HepG2 (cell line): ENCODE measurements at regions not wholly inside any gene's neighbourhood (a gene's known extent, or its start where the extent isn't known, plus 50 kb on each side); places are given as distances from the start of the nearest gene placed in this dataset.

Source experiments
- ATAC-seq: fragments of 200-7000 bp; cut with Tn5 transposase; 3 replicates; pipeline ENCODE4 v1.9.1; 2020; ENCODE audit warnings: mild to moderate bottlenecking, moderate library complexity
- BruUV-seq: library from RNA; stranded (reverse); fragments of 400-500 nt; replicated peaks from 2 replicates; lab custom pipeline; 2021; lab: Mats Ljungman, UMichigan
- CTCF ChIA-PET: fragments of 300-600 bp; formaldehyde crosslinking; extraction: SDS; loops from one replicate; lab custom pipeline; 2021; ENCODE audit warnings: low total read pairs, inconsistent platforms, low intra/inter-chr PET ratio; lab: Yijun Ruan, JAX
- POLR2A ChIA-PET: fragments of 350-600 bp; sonication (Branson Sonifier 250); formaldehyde crosslinking; loops from one replicate; lab custom pipeline; 2020; ENCODE audit warnings: antibody characterized with exemption, inconsistent platforms; lab: Yijun Ruan, JAX
- DNase-seq: peaks from one replicate; pipeline ENCODE4 v3.0.0-alpha.2; 2015; ENCODE audit warnings: low spot score
- FAIRE-seq: peaks from 3 replicates; lab custom pipeline; 2011; peaks lifted over from hg19 to GRCh38; lab: Jason Lieb, UNC
- H2AFZ ChIP-seq: one replicate; pipeline ENCODE4 v1.6.1; 2011; ENCODE audit warnings: low read length, inconsistent platforms
- H3K27ac ChIP-seq: fragments of 300-600 bp; 3 replicates; pipeline ENCODE4 v1.8.0; 2011; ENCODE audit warnings: mixed run types, mild to moderate bottlenecking, mixed read lengths, low read length, inconsistent platforms; ENCODE audit not compliant: insufficient read depth; ENCODE audit errors: extremely low read length
- H3K27me3 ChIP-seq, 2 experiments: fragments of 200-600 bp in 1 of 2; 2 replicates in 1 of 2; 3 replicates in 1 of 2; pipeline versions ENCODE4 v1.6.0 to v1.8.0; 2011; ENCODE audit warnings: low read length in 2 of 2, mild to moderate bottlenecking in 2 of 2, moderate library complexity in 2 of 2, inconsistent platforms in 1 of 2; ENCODE audit not compliant: insufficient read depth in 2 of 2, control insufficient read depth in 1 of 2
- H3K36me3 ChIP-seq, 2 experiments: fragments of 200-600 bp in 1 of 2; replicated peaks in 1 of 2; 2 replicates in 1 of 2; 3 replicates in 1 of 2; pipeline versions ENCODE4 v1.5.1 to v1.8.0; 2011; ENCODE audit warnings: low read length in 2 of 2, inconsistent platforms in 1 of 2; ENCODE audit not compliant: insufficient read depth in 2 of 2, control insufficient read depth in 1 of 2
- H3K4me1 ChIP-seq: 2 replicates; pipeline ENCODE4 v1.5.1; 2012; ENCODE audit warnings: low read length, inconsistent platforms; ENCODE audit not compliant: insufficient read depth
- H3K4me2 ChIP-seq: 2 replicates; pipeline ENCODE4 v1.6.0; 2011; ENCODE audit warnings: low read depth, low read length, inconsistent platforms
- H3K4me3 ChIP-seq, 3 experiments: fragments of 200-600 bp in 1 of 3; sonication (generic), shearing (Covaris generic) in 1 of 3; replicated peaks in 1 of 3; 2 replicates each; pipeline ENCODE4 v1.5.1; 2011 to 2016; ENCODE audit warnings: low read length in 3 of 3, inconsistent platforms in 2 of 3, low read depth in 2 of 3, mild to moderate bottlenecking in 2 of 3, control low read depth in 1 of 3, mixed read lengths in 1 of 3; ENCODE audit not compliant: insufficient read depth in 1 of 3
- H3K79me2 ChIP-seq: one replicate; pipeline ENCODE4 v1.6.1; 2011; ENCODE audit warnings: low read length, inconsistent platforms; ENCODE audit not compliant: insufficient read depth
- H3K9ac ChIP-seq: 2 replicates; pipeline ENCODE4 v1.6.0; 2011; ENCODE audit warnings: mild to moderate bottlenecking, low read depth, low read length, inconsistent platforms; ENCODE audit not compliant: insufficient read depth
- H3K9me3 ChIP-seq: 2 replicates; pipeline ENCODE4 v1.5.1; 2012; ENCODE audit warnings: mild to moderate bottlenecking, low read length
- H4K20me1 ChIP-seq: 2 replicates; pipeline ENCODE4 v1.6.0; 2011; ENCODE audit warnings: inconsistent platforms, mild to moderate bottlenecking, low read length, moderate library complexity; ENCODE audit not compliant: insufficient read depth
- ATF4 ChIP-seq, 2 experiments: fragments of 450-650 bp in 1 of 2; sonication (generic) in 1 of 2; formaldehyde crosslinking; IDR thresholded peaks; 2 replicates each; pipeline versions ENCODE4 v1.5.0 to v1.8.0; 2020 to 2022; ENCODE audit warnings: mild to moderate bottlenecking in 1 of 2, missing genetic modification reagents in 1 of 2
- BRCA1 ChIP-seq: sonication (generic); formaldehyde crosslinking; IDR thresholded peaks from 2 replicates; pipeline ENCODE4 v1.4.0; 2020; ENCODE audit warnings: missing genetic modification reagents
- FIP1L1 ChIP-seq: fragments of 200-400 bp; formaldehyde crosslinking; IDR thresholded peaks from 2 replicates; pipeline ENCODE4 v1.6.1; 2018; ENCODE audit warnings: low read depth, mild to moderate bottlenecking, low read length, moderate library complexity, borderline replicate concordance; ENCODE audit not compliant: insufficient read depth
- FUBP1 ChIP-seq: sonication (generic); formaldehyde crosslinking; IDR thresholded peaks from 2 replicates; pipeline ENCODE4 v1.5.1; 2020; ENCODE audit warnings: missing genetic modification reagents, mild to moderate bottlenecking, borderline replicate concordance
- HINFP ChIP-seq: sonication (generic); formaldehyde crosslinking; IDR thresholded peaks from 2 replicates; pipeline ENCODE4 v1.4.0; 2020; ENCODE audit warnings: low read depth, mild to moderate bottlenecking, missing genetic modification reagents
- HNRNPH1 ChIP-seq: fragments of 200-400 bp; formaldehyde crosslinking; optimal IDR thresholded peaks from 2 replicates; pipeline ENCODE3; 2017; ENCODE audit warnings: mild to moderate bottlenecking, low read depth, low read length
- KLF6 ChIP-seq: IDR thresholded peaks from 2 replicates; pipeline ENCODE4 v1.8.0; 2016; ENCODE audit warnings: missing biosample characterization, missing genetic modification reagents
- NR2C2 ChIP-seq: sonication (generic); formaldehyde crosslinking; IDR thresholded peaks from 2 replicates; pipeline ENCODE4 v1.4.0; 2020; ENCODE audit warnings: missing genetic modification reagents, mild to moderate bottlenecking, moderate library complexity, borderline replicate concordance
- PPARG ChIP-seq: conservative IDR thresholded peaks from 2 replicates; pipeline ENCODE4 v1.6.1; 2016; ENCODE audit warnings: missing biosample characterization, missing genetic modification reagents
- SMARCE1 ChIP-seq: fragments of 450-650 bp; IDR thresholded peaks from 2 replicates; pipeline ENCODE4 v1.6.1; 2017; ENCODE audit warnings: borderline replicate concordance
- SNRNP70 ChIP-seq: fragments of 200-400 bp; formaldehyde crosslinking; IDR thresholded peaks from 2 replicates; pipeline ENCODE4 v1.6.1; 2017; ENCODE audit warnings: mild to moderate bottlenecking, low read depth, low read length, moderate library complexity
- SOX13 ChIP-seq, 3 experiments: fragments of 450-650 bp in 1 of 3; sonication (generic) in 1 of 3; formaldehyde crosslinking in 1 of 3; IDR thresholded peaks in 2 of 3; conservative IDR thresholded peaks in 1 of 3; 2 replicates each; pipeline versions ENCODE4 v1.5.0 to v1.6.1; 2016 to 2020; ENCODE audit warnings: antibody characterized with exemption in 1 of 3, mild to moderate bottlenecking in 1 of 3, missing compliant biosample characterization in 1 of 3, missing genetic modification reagents in 1 of 3, moderate library complexity in 1 of 3
- THAP11 ChIP-seq: IDR thresholded peaks from 2 replicates; pipeline ENCODE4 v1.6.1; 2016; ENCODE audit warnings: missing biosample characterization, missing genetic modification reagents
- ZBTB39 ChIP-seq: sonication (generic); formaldehyde crosslinking; IDR thresholded peaks from 2 replicates; pipeline ENCODE4 v1.5.0; 2020; ENCODE audit warnings: missing genetic modification reagents
- ZFP36L1 ChIP-seq: sonication (generic); formaldehyde crosslinking; IDR thresholded peaks from 2 replicates; pipeline ENCODE4 v1.8.0; 2022; ENCODE audit warnings: mild to moderate bottlenecking, missing genetic modification reagents, moderate library complexity
- ZNF589 ChIP-seq: sonication (generic); formaldehyde crosslinking; conservative IDR thresholded peaks from 2 replicates; pipeline ENCODE4 v1.8.0; 2022; ENCODE audit warnings: mild to moderate bottlenecking, moderate library complexity, missing genetic modification reagents
- ZSCAN20 ChIP-seq: sonication (generic); formaldehyde crosslinking; IDR thresholded peaks from 2 replicates; pipeline ENCODE4 v1.4.0; 2020; ENCODE audit warnings: missing genetic modification reagents, mild to moderate bottlenecking, borderline replicate concordance
- ZZZ3 ChIP-seq: sonication (generic); formaldehyde crosslinking; IDR thresholded peaks from 2 replicates; pipeline ENCODE4 v1.4.0; 2020; ENCODE audit warnings: missing genetic modification reagents, mild to moderate bottlenecking, borderline replicate concordance
- WGBS: methylation state at CpG from one replicate; pipeline ENCODE4 v1.1.6; 2017; ENCODE audit warnings: low lambda C conversion rate; 5-methylcytosine and 5-hydroxymethylcytosine counted together
- in situ Hi-C: cut with HindIII; loops from 2 replicates; pipeline ENCODE4 v1.10.0; 2017; ENCODE audit warnings: low pct_unique_long_range_greater_than_20kb; ENCODE audit not compliant: extremely low pct_ligation_motif_present
- intact Hi-C: fragments of 100-400 bp; cut with micrococcal nuclease; formaldehyde crosslinking; loops from one replicate; pipeline ENCODE4 v1.10.0; 2022; ENCODE audit not compliant: unreplicated experiment

- no peak for TF ChIP-seq ATF4 (CRISPR knock-in tag; IDR thresholded peaks at IDR 0.05)
- TF ChIP-seq NR2C2 (CRISPR knock-in tag): no peak
- TF ChIP-seq SMARCE1: no peak
- TF ChIP-seq SNRNP70: no peak
- TF ChIP-seq ZSCAN20 (CRISPR knock-in tag): no peak
- TF ChIP-seq ZFP36L1 (CRISPR knock-in tag): no peak
- no peak for TF ChIP-seq HNRNPH1
- no peak for TF ChIP-seq FIP1L1
- no peak for TF ChIP-seq KLF6
- TF ChIP-seq ZNF589: no peak
Observed at GRCh38 chr4:14896656-14897175, 105.6 kb upstream of the CPEB2 start (continued).

- ATAC-seq (no peak), DNase-seq (no peak), FAIRE-seq (no peak)
- H3K9ac ChIP-seq: no peak overlapping the region
- H4K20me1 ChIP-seq: no peaks in the 10 kb centered on the region
- ChIA-PET CTCF (no interaction called here), POLR2A (no interaction called here)
- no peak overlapping the region for H2AFZ ChIP-seq
- no peak overlapping the region for H3K27ac ChIP-seq
- no peaks in the 10 kb centered on the region for H3K27me3 ChIP-seq
- in situ Hi-C loops: no loop called here
- H3K4me2 ChIP-seq: no peak overlapping the region
- H3K4me3 ChIP-seq: no peak overlapping the region
- peaks cover 7% of the 10 kb centered on the region; the same call in 1 of the 2 replicates for H3K9me3 ChIP-seq
- WGBS: 0% methylated on average over 2 of the region's 2 CpGs
- H3K36me3 ChIP-seq: no peaks in the 10 kb centered on the region
- H3K4me1 ChIP-seq: no peaks in the 10 kb centered on the region
- intact Hi-C loops: no loop called here
- H3K79me2 ChIP-seq: no peaks in the 10 kb centered on the region
- no TSS peak for BruUV-seq
- no peak for TF ChIP-seq ZZZ3 (CRISPR knock-in tag)
- no peak for TF ChIP-seq PPARG (CRISPR knock-in tag)
- no peak for TF ChIP-seq ZBTB39 (CRISPR knock-in tag)
- no peak for TF ChIP-seq SOX13 (IDR thresholded peaks at IDR 0.05)
- TF ChIP-seq SOX13 (CRISPR knock-in tag; conservative IDR thresholded peaks at IDR 0.05 in 1 of 2, IDR thresholded peaks at IDR 0.05 in 1 of 2): no peak
- TF ChIP-seq THAP11 (CRISPR knock-in tag): no peak
- no peak for TF ChIP-seq BRCA1 (CRISPR knock-in tag)
- TF ChIP-seq FUBP1 (CRISPR knock-in tag): no peak
- no peak for TF ChIP-seq HINFP (CRISPR knock-in tag)
Observed at GRCh38 chr4:14897217-14897616, 105.1 kb upstream of the CPEB2 start.
